Loucy (cell line): ENCODE measurements at regions not wholly inside any gene's neighbourhood (a gene's known extent, or its start where the extent isn't known, plus 50 kb on each side); places are given as distances from the start of the nearest gene placed in this dataset.

ENCODE experiments used
- EZH2phosphoT487 ChIP-seq: fragments of 200-600 bp; IDR thresholded peaks from 2 replicates; pipeline ENCODE4 v1.6.1; 2018; ENCODE audit warnings: antibody characterized with exemption, mild to moderate bottlenecking, moderate library complexity, borderline replicate concordance
- TF ChIP-seq, protein P1 (sequence below): fragments of 200-600 bp; sonication (generic); conservative IDR thresholded peaks from 2 replicates; pipeline ENCODE4 v1.5.1; 2014; ENCODE audit warnings: mild to moderate bottlenecking, antibody characterized with exemption, low read length

- TF ChIP-seq EZH2phosphoT487: no peak
- TF ChIP-seq, protein P1, sequence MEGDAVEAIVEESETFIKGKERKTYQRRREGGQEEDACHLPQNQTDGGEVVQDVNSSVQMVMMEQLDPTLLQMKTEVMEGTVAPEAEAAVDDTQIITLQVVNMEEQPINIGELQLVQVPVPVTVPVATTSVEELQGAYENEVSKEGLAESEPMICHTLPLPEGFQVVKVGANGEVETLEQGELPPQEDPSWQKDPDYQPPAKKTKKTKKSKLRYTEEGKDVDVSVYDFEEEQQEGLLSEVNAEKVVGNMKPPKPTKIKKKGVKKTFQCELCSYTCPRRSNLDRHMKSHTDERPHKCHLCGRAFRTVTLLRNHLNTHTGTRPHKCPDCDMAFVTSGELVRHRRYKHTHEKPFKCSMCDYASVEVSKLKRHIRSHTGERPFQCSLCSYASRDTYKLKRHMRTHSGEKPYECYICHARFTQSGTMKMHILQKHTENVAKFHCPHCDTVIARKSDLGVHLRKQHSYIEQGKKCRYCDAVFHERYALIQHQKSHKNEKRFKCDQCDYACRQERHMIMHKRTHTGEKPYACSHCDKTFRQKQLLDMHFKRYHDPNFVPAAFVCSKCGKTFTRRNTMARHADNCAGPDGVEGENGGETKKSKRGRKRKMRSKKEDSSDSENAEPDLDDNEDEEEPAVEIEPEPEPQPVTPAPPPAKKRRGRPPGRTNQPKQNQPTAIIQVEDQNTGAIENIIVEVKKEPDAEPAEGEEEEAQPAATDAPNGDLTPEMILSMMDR: no peak
Measured at GRCh38 chrX:80170581-80170980, 156.0 kb downstream of the TBX22 start.
